HT1080 (cell line): ENCODE measurements at regions not wholly inside any gene's neighbourhood (a gene's known extent, or its start where the extent isn't known, plus 50 kb on each side); places are given as distances from the start of the nearest gene placed in this dataset. TPM values are rescaled to one million over a fixed set of nuclear protein-coding genes. Genes with fewer than 3 reads are reported as not detected.

ENCODE experiments used
- DNase-seq: peaks from one replicate; pipeline ENCODE4 v3.0.0-alpha.2; 2015; ENCODE audit warnings: low read depth
- small RNA-seq: library from RNA; depleted of rRNA; stranded (forward); fragments of <200 nt; gene quantifications from one replicate; pipeline ENCODE3, GENCODE V24; 2014

DNA sequence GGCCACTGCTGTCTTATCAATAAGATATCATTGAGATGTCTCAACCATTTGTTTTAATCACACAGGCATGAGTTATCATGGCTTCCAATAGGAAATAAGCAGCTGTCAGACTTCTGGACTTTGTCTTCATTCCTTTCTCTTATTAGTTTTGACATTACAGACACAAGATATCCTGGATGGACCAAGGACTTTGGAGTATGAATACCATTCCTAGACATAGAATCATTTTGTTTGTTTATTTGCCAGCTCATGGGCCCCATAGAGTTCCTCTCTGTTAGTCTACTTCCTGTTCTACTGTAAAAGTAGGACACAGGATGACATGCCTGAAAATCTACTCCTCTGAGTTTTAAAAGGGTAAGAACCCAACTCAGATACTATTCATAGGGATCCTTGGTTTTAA lies 77.7 kb upstream of the KCNJ16 start:
- DNase-seq, result peak; percentile 67

DNA sequence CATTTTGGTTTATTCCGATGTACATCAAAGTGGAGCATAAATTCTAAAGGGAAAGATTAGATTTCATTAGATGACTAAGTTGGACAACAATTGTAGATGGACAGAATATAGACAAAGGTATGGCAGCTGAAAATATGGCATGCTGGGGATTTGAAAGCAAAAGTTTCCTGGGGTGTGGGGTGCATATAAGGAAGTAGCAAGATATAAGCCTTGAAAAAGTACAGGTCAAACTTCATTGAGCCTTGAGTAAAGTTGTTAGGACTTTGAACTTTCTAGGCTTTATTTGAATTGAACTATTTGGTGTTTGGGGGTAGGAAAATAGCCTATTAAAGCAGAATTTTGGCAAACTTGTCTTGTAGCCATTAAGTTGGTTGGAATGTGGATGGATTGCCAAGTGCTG lies 75.8 kb upstream of the KCNJ16 start:
- DNase-seq, result no peak

- peak; percentile 74 for DNase-seq
Observed at GRCh38 chr17:70006159-70006558, 68.9 kb upstream of the KCNJ16 start.

DNA sequence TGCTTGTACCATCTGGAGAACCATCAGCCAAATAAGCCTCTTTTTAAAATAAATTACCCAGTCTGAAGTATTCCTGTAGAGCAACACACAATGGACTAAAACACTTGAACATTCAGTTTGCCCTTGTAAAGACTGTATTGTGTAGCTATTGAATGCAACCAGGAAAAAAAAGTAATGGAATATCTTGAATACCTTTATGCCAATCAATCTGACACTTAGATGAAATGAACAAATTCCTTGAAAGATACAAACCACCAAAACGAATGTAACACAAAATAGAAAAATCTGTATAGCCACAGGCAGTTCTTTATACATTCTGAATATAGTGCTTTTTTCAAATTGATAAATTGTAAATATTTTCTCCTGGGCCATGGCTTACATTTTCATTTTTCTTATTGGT lies 63.3 kb upstream of the KCNJ16 start:
- no peak for DNase-seq

DNA sequence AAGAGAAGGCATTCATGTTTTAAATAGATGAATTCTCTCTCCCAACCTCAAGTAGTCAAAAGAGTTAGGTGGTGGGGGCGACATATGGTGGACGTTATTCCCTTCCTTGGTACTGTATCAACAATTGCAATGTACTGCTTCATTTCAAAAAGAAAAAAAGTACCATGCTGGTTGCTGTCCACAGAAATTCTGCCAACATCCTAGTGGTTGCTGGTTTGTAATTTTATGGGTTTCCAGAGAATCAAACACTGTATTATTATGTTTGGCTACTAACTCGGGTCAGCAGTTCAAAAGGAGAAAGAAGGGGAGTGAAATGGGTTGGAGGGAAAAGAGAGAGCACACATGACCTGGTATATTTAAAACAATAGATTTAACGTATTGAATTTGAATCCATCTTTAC lies 61.1 kb upstream of the KCNJ16 start:
- no peak for DNase-seq

DNA sequence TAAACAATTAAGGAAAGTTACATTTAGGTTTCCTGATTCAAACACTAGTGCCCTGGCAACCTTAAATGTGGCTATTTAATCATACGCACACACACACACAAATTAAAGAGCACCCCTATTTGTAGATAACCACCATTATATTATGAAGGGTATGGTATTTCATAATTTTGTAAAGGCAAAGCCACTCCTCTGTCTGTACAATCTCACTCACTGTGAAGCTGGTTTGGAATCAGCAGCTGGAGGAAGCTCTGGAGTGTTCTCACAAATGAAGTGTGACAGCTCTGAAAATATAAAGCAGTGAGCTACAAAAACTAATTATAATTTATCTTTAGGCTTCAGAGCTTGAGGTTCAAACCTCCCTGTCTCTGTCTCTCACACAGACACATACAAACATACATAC lies 57.9 kb upstream of the KCNJ16 start:
- no peak for DNase-seq

DNA sequence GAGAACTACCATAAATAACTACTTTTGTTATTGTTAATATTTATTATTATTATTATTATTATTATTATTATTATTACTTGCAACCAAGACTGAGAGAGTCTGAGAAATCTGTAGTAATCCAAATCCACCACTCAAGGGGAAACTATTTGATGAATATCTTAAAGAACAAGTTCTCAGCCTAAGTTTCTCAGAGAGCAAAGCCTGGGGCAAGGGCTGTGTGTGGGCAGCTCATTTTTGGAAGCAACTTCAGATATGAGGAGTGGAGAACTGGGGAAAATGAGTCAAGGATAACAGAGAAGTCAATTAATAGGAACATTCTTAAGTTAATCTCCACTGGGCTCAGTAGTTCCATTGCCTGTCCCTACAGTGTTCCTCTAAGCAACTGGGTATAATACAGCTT lies 57.1 kb upstream of the KCNJ16 start:
- no peak for DNase-seq

DNA sequence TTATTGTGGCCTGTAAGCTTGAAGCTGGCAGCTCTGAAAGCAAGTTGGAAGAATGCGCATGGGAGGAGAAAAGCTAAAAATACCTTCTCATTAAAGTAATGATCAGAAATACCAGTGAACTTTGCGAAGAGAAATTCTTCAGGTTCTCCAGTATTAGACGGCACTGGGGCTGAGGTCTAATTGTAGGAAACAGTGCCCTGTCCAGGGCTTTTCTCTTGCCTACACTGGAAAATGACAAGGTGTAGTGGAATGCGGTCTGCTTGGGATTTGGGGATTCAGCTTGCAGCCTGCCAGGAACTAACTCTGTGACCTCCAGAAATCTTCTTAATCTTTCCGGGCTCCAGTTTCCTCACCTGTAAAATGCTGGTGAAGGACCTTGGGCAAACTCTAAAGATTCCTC lies 53.3 kb upstream of the KCNJ16 start:
- DNase-seq, result no peak

DNA sequence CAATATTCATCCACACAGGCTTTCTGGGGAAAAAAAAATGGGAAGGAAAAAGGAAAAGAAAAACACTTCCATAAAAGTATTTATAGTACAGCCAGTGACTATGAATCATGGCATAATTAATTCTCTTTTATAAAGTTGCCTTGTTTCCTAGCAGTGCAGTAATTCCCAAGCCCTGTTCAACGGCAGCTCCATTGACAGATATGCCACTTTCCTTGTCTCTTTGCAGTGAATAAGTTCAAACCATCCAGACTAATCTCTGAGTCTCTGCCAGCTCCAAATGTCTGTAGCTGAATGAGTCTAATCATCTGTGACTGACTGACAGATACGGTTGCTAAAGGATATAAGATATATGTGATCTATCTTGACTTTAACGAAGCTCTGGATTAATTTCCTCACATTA lies 52.9 kb upstream of the KCNJ16 start:
- no peak for DNase-seq

DNA sequence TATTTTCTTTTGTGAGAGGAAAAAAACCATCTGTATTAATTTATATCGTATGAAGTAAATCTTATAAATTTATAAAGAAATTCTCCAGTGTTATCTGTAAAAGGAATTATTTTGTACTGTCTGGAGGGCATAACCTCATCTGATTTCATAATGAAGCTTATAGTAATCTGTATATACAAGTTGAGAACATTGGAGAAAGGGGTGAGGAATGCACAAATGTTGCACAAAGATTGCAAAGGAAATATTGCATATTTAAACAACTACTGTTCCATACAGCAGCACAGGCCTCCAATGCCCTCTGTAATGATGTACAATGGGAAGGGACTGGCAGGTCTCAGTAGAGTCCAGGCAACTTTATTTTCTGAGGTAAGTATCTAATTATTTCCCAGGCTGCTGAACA lies 50.8 kb upstream of the KCNJ16 start:
- DNase-seq, result no peak

Small RNA genes in the stretch of these regions (small RNA-seq; reads per million reads assigned to genes)
- not detected for gene AC002545.1
- not detected for gene RF00019
